Activated CD4-positive, alpha-beta T cell treated with anti-CD3 and anti-CD28 coated beads for 36 hours (primary cell): ENCODE measurements at regions not wholly inside any gene's neighbourhood (a gene's known extent, or its start where the extent isn't known, plus 50 kb on each side); places are given as distances from the start of the nearest gene placed in this dataset.

Experiments used
- ATAC-seq: fragments of 200-7000 bp; cut with Tn5 transposase; one replicate; pipeline ENCODE4 v1.10.0; 2021; ENCODE audit warnings: mild to moderate bottlenecking, moderate library complexity
- CTCF ChIA-PET: fragments of 350-600 bp; sonication (Branson Sonifier 250); formaldehyde crosslinking; loops from one replicate; lab custom pipeline; 2021; ENCODE audit warnings: antibody characterized with exemption; lab: Charles Lee
- POLR2A ChIA-PET: fragments of 350-600 bp; sonication (Branson Sonifier 250); formaldehyde crosslinking; loops from one replicate; lab custom pipeline; 2021; ENCODE audit warnings: antibody characterized with exemption, inconsistent platforms; lab: Charles Lee
- DNase-seq: peaks from one replicate; pipeline ENCODE4 v3.0.0-alpha.2; 2020
- H3K27ac Mint-ChIP-seq: one replicate; pipeline ENCODE4 v1.8.0; 2021; ENCODE audit warnings: mixed read lengths
- H3K27me3 Mint-ChIP-seq: one replicate; pipeline ENCODE4 v1.8.0; 2021; ENCODE audit warnings: mixed read lengths
- H3K36me3 Mint-ChIP-seq: one replicate; pipeline ENCODE4 v1.8.0; 2021; ENCODE audit warnings: low read depth, mixed read lengths
- H3K4me1 Mint-ChIP-seq: one replicate; pipeline ENCODE4 v1.8.0; 2021; ENCODE audit warnings: mixed read lengths
- H3K4me3 Mint-ChIP-seq: one replicate; pipeline ENCODE4 v1.8.0; 2021; ENCODE audit warnings: mild to moderate bottlenecking, moderate library complexity, mixed read lengths
- H3K9me3 Mint-ChIP-seq: one replicate; pipeline ENCODE4 v1.8.0; 2021; ENCODE audit warnings: low read depth, mixed read lengths
- intact Hi-C, 2 experiments: fragments of 100-400 bp; cut with DNase I in 1 of 2; cut with micrococcal nuclease in 1 of 2; formaldehyde crosslinking; loops; one replicate each; pipeline versions ENCODE4 v1.14.2 to v1.15.1; 2022 to 2024; cut with DNase I, micrococcal nuclease

GRCh38 chr1:106980121-106980520 is 76.4 kb upstream of the PRMT6 start:
- H3K9me3 Mint-ChIP-seq: peaks cover 2% of the 10 kb centered on the region
- ChIA-PET CTCF (no interaction called here), POLR2A (no interaction called here)
- intact Hi-C loops: no loop called here
- no peak for ATAC-seq
- H3K4me3 Mint-ChIP-seq: no peak overlapping the region
- no peak overlapping the region for H3K27ac Mint-ChIP-seq
- H3K36me3 Mint-ChIP-seq: no peaks in the 10 kb centered on the region
- H3K4me1 Mint-ChIP-seq: no peaks in the 10 kb centered on the region
- DNase-seq: no peak
- H3K27me3 Mint-ChIP-seq: no peaks in the 10 kb centered on the region

- ATAC-seq (no peak), DNase-seq (no peak)
- CTCF ChIA-PET: no interaction called here
- Mint-ChIP-seq H3K27ac (no peak overlapping the region), H3K4me1 (no peaks in the 10 kb centered on the region), H3K36me3 (no peaks in the 10 kb centered on the region), H3K9me3 (no peaks in the 10 kb centered on the region), H3K27me3 (peaks cover 15% of the 10 kb centered on the region), H3K4me3 (no peak overlapping the region)
- POLR2A ChIA-PET: no interaction called here
- intact Hi-C loops: no loop called here
Measured at GRCh38 chr1:106984801-106985200, 71.7 kb upstream of the PRMT6 start.

GRCh38 chr1:106986603-106987002 is 69.9 kb upstream of the PRMT6 start:
- Mint-ChIP-seq H3K4me1 (no peaks in the 10 kb centered on the region), H3K27ac (no peak overlapping the region), H3K36me3 (no peaks in the 10 kb centered on the region), H3K4me3 (no peak overlapping the region), H3K27me3 (peaks cover 15% of the 10 kb centered on the region), H3K9me3 (no peaks in the 10 kb centered on the region)
- intact Hi-C loops: no loop called here
- ChIA-PET POLR2A (no interaction called here), CTCF (no interaction called here)
- ATAC-seq: no peak
- no peak for DNase-seq

DNA sequence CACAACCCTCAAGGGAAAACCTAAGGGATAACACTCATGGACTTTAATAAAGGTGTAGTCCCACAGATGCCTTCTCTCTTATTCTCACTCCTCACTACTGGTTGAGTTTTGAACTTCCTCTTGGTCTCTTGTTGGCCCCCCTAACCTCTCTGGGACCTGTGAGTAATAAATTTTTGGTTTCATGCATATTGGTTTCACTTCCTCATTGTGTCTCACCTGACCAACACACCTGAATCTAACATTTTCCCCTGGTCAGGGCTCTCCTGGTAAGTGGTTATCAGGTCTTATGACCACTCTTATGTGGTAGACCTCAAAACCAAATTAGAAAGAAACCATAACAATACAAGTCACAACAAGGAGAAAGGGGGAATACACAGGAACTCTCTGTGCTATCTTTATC is 60.5 kb upstream of the PRMT6 start:
- DNase-seq (no peak), ATAC-seq (no peak)
- H3K36me3 Mint-ChIP-seq: no peaks in the 10 kb centered on the region
- peaks cover 3% of the 10 kb centered on the region for H3K27me3 Mint-ChIP-seq
- H3K27ac Mint-ChIP-seq: no peak overlapping the region
- H3K4me3 Mint-ChIP-seq: no peak overlapping the region
- H3K4me1 Mint-ChIP-seq: no peaks in the 10 kb centered on the region
- intact Hi-C loops: no loop called here
- ChIA-PET CTCF (no interaction called here), POLR2A (no interaction called here)
- H3K9me3 Mint-ChIP-seq: peaks cover 5% of the 10 kb centered on the region

DNA sequence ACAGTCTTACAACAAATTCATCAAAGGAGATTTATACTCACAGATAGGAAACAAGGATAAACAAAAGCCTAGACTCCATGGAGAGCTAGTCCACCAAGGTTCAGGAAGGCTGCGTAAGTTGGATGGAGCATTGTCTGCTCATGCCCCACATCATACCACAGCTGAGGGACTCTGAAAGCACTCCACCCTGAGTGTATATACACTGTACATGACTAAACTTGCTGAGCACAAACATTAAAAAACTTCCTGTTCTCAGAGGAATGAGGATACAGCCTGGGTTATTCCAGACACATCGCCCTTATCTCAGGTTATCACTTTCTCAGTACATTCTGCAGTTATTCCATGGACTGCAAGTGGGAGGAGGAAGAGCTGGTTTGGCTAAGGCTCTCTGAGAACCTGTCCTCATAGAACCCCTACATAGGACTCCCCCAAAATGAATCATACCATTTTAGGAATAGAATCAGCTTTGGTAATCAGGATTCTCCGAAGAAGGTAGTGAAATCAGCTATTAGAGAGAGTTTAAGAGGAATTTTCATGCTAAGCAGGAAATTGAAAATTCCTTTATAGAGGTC is 58.0 kb upstream of the PRMT6 start:
- Mint-ChIP-seq H3K27ac (no peak overlapping the region), H3K36me3 (no peaks in the 10 kb centered on the region), H3K4me1 (no peaks in the 10 kb centered on the region), H3K4me3 (no peak overlapping the region), H3K27me3 (peaks cover 3% of the 10 kb centered on the region), H3K9me3 (peaks cover 5% of the 10 kb centered on the region)
- no peak for ATAC-seq
- DNase-seq: no peak
- intact Hi-C loops: no loop called here
- POLR2A ChIA-PET: no interaction called here
- CTCF ChIA-PET: no interaction called here

DNA sequence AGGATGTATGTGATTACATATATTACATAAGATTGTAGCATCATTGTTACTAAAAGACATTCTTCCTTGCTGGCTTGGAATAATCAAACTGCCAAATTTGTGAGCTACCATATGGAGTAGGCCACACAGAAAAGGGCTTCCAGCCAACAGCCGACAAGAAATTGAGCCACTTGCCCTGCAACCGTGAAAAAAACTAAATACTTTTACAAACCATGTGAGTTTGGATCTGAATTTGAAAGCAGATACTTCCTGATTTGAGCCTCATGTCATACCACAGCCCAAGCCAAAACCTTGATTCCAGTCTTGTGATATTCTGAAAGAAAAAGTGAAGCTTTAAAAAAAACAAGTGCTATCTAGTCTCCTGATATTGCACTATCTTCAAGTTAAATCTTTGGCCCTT is 55.6 kb upstream of the PRMT6 start:
- peaks cover 2% of the 10 kb centered on the region for H3K27me3 Mint-ChIP-seq
- H3K4me1 Mint-ChIP-seq: no peaks in the 10 kb centered on the region
- H3K27ac Mint-ChIP-seq: no peak overlapping the region
- no peak overlapping the region for H3K4me3 Mint-ChIP-seq
- peaks cover 2% of the 10 kb centered on the region for H3K9me3 Mint-ChIP-seq
- intact Hi-C loops: no loop called here
- ATAC-seq (no peak), DNase-seq (no peak)
- ChIA-PET POLR2A (no interaction called here), CTCF (no interaction called here)
- no peaks in the 10 kb centered on the region for H3K36me3 Mint-ChIP-seq

DNA sequence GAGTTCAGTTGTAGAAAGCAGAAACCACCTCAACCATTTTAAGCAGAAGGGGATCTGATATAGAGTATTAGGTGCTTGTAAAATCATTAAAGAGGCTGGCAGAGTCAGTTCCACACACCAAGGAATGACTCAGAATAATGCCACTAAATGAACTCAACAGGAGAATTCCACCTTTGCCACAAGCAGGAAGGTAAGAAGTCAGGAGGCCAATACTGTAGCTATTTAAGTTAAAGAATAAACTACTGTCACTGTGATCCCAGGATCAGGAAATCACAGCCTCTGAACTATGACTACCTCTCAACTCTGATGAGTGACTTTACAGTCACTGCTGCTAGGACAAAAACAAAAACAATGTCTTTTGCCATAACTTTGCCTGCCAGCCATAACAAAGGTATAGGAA is 52.5 kb upstream of the PRMT6 start:
- intact Hi-C loops: no loop called here
- no peak overlapping the region for H3K27ac Mint-ChIP-seq

GRCh38 chr1:107004421-107004820 is 52.1 kb upstream of the PRMT6 start:
- Mint-ChIP-seq H3K4me3 (no peak overlapping the region), H3K27ac (no peak overlapping the region), H3K36me3 (no peaks in the 10 kb centered on the region), H3K9me3 (no peaks in the 10 kb centered on the region), H3K4me1 (no peaks in the 10 kb centered on the region), H3K27me3 (peaks cover 5% of the 10 kb centered on the region)
- ChIA-PET POLR2A (no interaction called here), CTCF (no interaction called here)
- DNase-seq (no peak), ATAC-seq (no peak)
- intact Hi-C loops: no loop called here

More for the DNA sequence above, 52.5 kb upstream of the PRMT6 start:
- H3K36me3 Mint-ChIP-seq: no peaks in the 10 kb centered on the region
- no peaks in the 10 kb centered on the region for H3K4me1 Mint-ChIP-seq
- ATAC-seq: no peak
- ChIA-PET POLR2A (no interaction called here), CTCF (no interaction called here)
- no peaks in the 10 kb centered on the region for H3K9me3 Mint-ChIP-seq
- no peak for DNase-seq
- H3K27me3 Mint-ChIP-seq: peaks cover 5% of the 10 kb centered on the region
- no peak overlapping the region for H3K4me3 Mint-ChIP-seq
